GM12872 (cell line): ENCODE measurements at regions not wholly inside any gene's neighbourhood (a gene's known extent, or its start where the extent isn't known, plus 50 kb on each side); places are given as distances from the start of the nearest gene placed in this dataset.

ENCODE experiments used
- TF ChIP-seq, protein P1 (sequence below): IDR thresholded peaks from 3 replicates; pipeline ENCODE4 v1.5.1; 2011; ENCODE audit warnings: low read depth, mild to moderate bottlenecking, low read length, moderate library complexity; ENCODE audit not compliant: insufficient read depth

DNA sequence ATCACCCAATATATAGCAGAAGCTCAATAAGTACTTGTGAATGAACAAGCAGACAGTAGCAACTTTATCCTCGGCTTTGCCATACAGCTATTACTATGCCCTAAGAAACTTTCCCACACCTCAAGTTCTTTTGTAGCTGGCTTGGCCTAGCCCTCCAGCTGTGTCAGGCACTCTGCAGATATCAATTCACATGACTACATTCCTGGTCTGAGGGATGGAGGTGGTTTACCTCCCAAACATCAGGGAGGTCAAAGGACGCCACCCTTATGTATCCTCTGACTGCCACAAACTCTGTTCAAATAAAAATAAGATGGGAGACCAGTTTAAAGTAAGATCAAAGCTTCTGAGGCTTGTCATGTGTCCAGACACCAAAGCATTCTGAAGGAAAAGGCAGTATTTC lies 416.3 kb downstream of the PIK3R1 start:
- TF ChIP-seq, protein P1, sequence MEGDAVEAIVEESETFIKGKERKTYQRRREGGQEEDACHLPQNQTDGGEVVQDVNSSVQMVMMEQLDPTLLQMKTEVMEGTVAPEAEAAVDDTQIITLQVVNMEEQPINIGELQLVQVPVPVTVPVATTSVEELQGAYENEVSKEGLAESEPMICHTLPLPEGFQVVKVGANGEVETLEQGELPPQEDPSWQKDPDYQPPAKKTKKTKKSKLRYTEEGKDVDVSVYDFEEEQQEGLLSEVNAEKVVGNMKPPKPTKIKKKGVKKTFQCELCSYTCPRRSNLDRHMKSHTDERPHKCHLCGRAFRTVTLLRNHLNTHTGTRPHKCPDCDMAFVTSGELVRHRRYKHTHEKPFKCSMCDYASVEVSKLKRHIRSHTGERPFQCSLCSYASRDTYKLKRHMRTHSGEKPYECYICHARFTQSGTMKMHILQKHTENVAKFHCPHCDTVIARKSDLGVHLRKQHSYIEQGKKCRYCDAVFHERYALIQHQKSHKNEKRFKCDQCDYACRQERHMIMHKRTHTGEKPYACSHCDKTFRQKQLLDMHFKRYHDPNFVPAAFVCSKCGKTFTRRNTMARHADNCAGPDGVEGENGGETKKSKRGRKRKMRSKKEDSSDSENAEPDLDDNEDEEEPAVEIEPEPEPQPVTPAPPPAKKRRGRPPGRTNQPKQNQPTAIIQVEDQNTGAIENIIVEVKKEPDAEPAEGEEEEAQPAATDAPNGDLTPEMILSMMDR: no peak

DNA sequence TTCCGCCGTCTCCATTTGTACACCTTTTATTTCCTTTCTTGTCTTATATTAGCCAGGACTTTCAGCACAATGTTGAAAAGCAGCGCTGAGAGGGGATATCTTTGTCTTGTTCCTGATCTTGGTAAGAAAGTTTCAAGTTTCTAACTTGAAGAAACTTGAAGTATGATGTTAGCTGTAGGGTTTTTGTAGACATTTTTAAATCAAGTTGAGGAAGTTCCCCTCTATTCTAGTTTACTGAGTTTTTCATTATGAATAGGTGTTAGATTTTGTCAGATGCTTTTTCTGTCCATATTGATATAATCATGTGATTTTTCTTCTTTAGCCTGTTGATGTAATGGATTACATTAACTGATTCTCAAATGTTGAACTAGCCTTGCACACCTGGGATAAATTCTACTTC lies 425.7 kb downstream of the PIK3R1 start:
- TF ChIP-seq, protein P1: no peak

DNA sequence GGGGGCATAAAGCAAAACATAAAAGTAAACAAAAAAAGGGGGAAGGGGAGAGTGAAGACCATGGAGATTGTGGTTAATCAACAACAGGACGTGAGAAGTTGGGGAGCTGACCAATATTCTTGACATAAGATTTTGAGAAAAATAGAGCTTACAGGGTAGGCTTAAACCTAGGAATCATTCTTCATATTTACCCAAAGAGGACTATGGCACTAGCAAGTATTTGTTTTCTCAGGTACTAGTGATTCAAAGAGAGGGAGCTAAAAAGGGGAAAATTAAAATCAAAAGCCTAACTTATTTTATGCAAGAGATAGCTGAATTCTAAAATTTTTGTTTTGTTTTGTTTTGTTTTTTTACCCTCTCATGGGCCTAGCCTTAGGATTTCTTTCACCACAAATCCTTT lies 427.5 kb downstream of the PIK3R1 start:
- TF ChIP-seq, protein P1: no peak

DNA sequence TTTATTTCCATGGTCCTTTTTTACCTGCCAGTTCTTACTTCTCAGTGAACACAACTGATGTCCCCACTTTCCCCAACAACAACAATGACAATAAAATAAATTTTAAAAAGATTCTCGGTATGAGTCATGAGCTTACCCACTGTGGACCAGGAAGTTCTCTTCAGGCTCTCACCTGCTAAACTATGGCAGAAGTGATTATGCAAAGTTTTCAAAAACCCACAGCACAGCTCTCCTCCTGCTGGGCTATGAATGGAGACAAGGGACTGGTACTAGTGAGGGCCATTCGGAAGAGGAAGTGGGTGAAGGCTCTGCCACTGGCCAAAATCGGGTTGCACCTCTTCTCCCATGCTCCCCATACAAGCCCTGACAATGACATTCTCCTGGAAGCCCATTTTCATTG lies 429.4 kb downstream of the PIK3R1 start:
- TF ChIP-seq, protein P1: no peak

DNA sequence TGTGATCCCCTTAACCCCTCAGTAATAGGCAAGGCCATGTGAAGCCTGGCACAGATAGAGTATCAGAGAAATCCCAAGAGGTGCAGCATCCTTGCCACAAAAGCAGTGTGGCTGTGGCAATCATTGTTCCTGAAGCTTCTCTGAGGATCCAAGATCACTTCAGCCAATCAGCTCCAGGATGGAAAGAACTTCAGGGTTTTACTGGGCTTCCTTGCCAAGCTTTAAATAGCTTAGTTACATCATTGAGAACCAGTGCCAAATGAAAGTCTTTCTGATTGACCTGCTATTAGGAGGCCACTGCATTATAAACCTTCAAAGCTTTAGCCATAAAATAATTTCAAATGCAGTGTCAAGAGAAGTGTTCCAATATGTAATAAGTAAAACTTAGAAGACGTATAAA lies 430.6 kb downstream of the PIK3R1 start:
- TF ChIP-seq, protein P1: no peak

DNA sequence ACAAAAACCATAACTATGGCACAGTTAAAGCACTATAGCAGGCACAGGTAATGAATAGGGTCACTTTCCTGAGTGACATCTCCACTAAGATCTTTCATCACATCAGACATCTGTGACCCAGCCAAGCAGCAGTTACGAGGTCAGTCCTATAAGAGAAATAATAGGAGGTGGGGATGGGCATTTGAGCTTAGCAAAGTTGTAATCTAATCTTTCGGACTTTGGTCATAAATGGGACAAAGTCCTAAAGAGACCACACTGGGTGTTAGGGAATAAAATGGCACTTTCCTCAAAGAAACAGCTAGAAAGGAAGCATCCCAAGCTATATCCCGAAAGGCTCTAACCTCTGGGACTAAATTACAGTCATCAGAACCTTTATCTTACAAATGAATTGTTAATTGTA lies 432.2 kb downstream of the PIK3R1 start:
- TF ChIP-seq, protein P1: no peak

DNA sequence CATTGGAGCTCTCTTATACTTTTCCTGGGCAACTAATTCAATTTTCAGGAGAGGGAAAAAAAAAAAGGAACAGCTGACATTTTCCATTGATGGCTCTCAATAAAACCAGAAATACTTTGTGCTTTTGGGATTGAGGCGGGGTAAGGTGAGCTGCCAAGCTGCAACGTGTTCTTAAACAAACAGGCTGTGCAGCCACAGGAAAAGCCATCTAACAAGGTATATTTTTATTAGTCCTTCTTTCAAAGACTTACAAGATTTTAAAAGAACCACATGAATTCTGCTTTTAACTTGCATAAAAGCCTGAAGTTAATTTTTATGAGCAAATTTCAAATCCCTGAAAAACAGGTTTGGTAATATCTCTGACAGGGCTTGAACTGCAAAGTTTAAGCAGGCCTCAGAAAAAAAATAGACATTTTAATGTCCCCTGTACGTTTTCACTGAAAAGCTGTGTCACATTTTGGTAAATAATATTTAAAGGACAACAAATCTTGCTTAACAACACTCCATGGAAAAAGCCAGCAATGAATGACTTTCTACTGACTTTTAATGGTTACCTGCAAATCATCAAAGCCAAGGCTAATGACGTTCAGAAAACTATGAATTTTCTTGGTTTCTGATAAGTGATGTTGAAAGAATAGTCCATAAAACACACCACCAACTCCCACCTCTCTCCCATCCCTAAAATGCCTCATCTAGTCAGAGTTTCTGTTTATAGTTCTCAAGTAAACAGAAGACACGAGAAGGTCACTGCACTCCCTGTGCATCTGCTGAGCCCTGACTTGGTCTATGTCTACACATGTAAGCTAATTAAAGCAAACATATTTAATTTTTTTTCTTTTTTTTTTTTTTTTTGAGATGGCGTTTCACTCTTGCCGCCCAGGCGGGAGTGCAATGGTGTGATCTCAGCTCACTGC lies 433.6 kb downstream of the PIK3R1 start:
- TF ChIP-seq, protein P1: no peak
